IMR-90 (cell line): ENCODE measurements at regions not wholly inside any gene's neighbourhood (a gene's known extent, or its start where the extent isn't known, plus 50 kb on each side); places are given as distances from the start of the nearest gene placed in this dataset.
A peak's percentile ranks its signal among the peaks of the same experiment; 100 is the strongest.

Source experiments
- ATAC-seq: fragments of 200-7000 bp; cut with Tn5 transposase; 2 replicates; pipeline ENCODE4 v1.9.1; 2020; ENCODE audit warnings: low read depth, mild to moderate bottlenecking, moderate library complexity
- BruUV-seq: library from RNA; stranded (reverse); fragments of 400-500 nt; replicated peaks from 2 replicates; lab custom pipeline; 2021; lab: Mats Ljungman, UMichigan
- CTCF ChIA-PET: fragments of 300-600 bp; formaldehyde crosslinking; extraction: SDS; loops from one replicate; lab custom pipeline; 2021; ENCODE audit warnings: antibody characterized with exemption; lab: Yijun Ruan, JAX
- POLR2A ChIA-PET: fragments of 300-600 bp; sonication (Branson Sonifier 250); formaldehyde crosslinking; loops from one replicate; lab custom pipeline; 2022; ENCODE audit warnings: antibody characterized with exemption; ENCODE audit not compliant: unreplicated experiment; lab: Charles Lee
- DNase-seq: peaks from one replicate; pipeline ENCODE4 v3.0.0; 2013
- H2AFZ ChIP-seq: replicated peaks from 2 replicates; pipeline ENCODE3; 2013; ENCODE audit warnings: low read length, mild to moderate bottlenecking; ENCODE audit not compliant: poor library complexity
- H2AK5ac ChIP-seq: 2 replicates; pipeline ENCODE4 v1.6.1; 2013; ENCODE audit warnings: low read depth, low read length, inconsistent platforms
- H2AK9ac ChIP-seq: replicated peaks from 2 replicates; pipeline ENCODE3; 2013; ENCODE audit warnings: mild to moderate bottlenecking, low read depth, low read length, moderate library complexity; ENCODE audit not compliant: poor library complexity
- H2BK120ac ChIP-seq: 2 replicates; pipeline ENCODE4 v1.6.1; 2013; ENCODE audit warnings: low read depth, low read length, inconsistent platforms
- H2BK15ac ChIP-seq: 3 replicates; pipeline ENCODE4 v1.6.1; 2013; ENCODE audit warnings: low read depth, low read length, inconsistent platforms
- H2BK20ac ChIP-seq: 2 replicates; pipeline ENCODE4 v1.6.1; 2013; ENCODE audit warnings: low read depth, mild to moderate bottlenecking, inconsistent platforms, low read length, moderate library complexity
- H2BK5ac ChIP-seq: 2 replicates; pipeline ENCODE4 v1.6.1; 2013; ENCODE audit warnings: mild to moderate bottlenecking, low read depth, low read length, inconsistent platforms; ENCODE audit not compliant: poor library complexity, severe bottlenecking
- H3K14ac ChIP-seq: replicated peaks from 2 replicates; pipeline ENCODE4 v1.6.1; 2013; ENCODE audit warnings: low read depth, low read length, inconsistent platforms
- H3K18ac ChIP-seq: 2 replicates; pipeline ENCODE4 v1.6.1; 2013; ENCODE audit warnings: low read depth, low read length, control low read depth
- H3K23ac ChIP-seq: 2 replicates; pipeline ENCODE4 v1.6.1; 2013; ENCODE audit warnings: low read depth, low read length, inconsistent platforms
- H3K27ac ChIP-seq: 2 replicates; pipeline ENCODE4 v1.5.1; 2013; ENCODE audit warnings: mild to moderate bottlenecking, control low read depth, low read length; ENCODE audit not compliant: insufficient read depth
- H3K27me3 ChIP-seq: 2 replicates; pipeline ENCODE4 v1.6.1; 2013; ENCODE audit warnings: low read length; ENCODE audit not compliant: control insufficient read depth, insufficient read depth
- H3K36me3 ChIP-seq: 2 replicates; pipeline ENCODE4 v1.6.1; 2013; ENCODE audit warnings: low read length, mixed read lengths; ENCODE audit not compliant: control insufficient read depth, insufficient read depth
- H3K4ac ChIP-seq: 2 replicates; pipeline ENCODE4 v1.6.1; 2013; ENCODE audit warnings: low read depth, low read length, inconsistent platforms
- H3K4me1 ChIP-seq: 2 replicates; pipeline ENCODE4 v1.6.1; 2013; ENCODE audit warnings: low read length, mixed read lengths; ENCODE audit not compliant: control insufficient read depth, insufficient read depth
- H3K4me2 ChIP-seq: 2 replicates; pipeline ENCODE4 v1.6.1; 2013; ENCODE audit warnings: low read depth, mild to moderate bottlenecking, control low read depth, low read length, moderate library complexity
- H3K4me3 ChIP-seq: 2 replicates; pipeline ENCODE4 v1.5.1; 2013; ENCODE audit warnings: low read depth, mild to moderate bottlenecking, control low read depth, low read length, moderate library complexity; ENCODE audit not compliant: insufficient read depth
- H3K56ac ChIP-seq: 2 replicates; pipeline ENCODE4 v1.6.1; 2013; ENCODE audit warnings: low read length, inconsistent platforms; ENCODE audit not compliant: insufficient read depth; ENCODE audit errors: extremely low read depth
- H3K79me1 ChIP-seq, 2 experiments: 2 replicates each; pipeline ENCODE4 v1.6.1; 2013; ENCODE audit warnings: low read length in 2 of 2, inconsistent platforms in 1 of 2, low read depth in 1 of 2
- H3K9ac ChIP-seq: 2 replicates; pipeline ENCODE4 v1.6.1; 2013; ENCODE audit warnings: low read depth, low read length, control low read depth
- H3K9me1 ChIP-seq: 2 replicates; pipeline ENCODE4 v1.6.1; 2013; ENCODE audit warnings: low read length, inconsistent platforms; ENCODE audit not compliant: insufficient read depth
- H3K9me3 ChIP-seq: 2 replicates; pipeline ENCODE4 v1.6.1; 2013; ENCODE audit warnings: low read length; ENCODE audit not compliant: control insufficient read depth, insufficient read depth
- H4K20me1 ChIP-seq: 2 replicates; pipeline ENCODE4 v1.6.1; 2013; ENCODE audit warnings: low read length, inconsistent platforms; ENCODE audit not compliant: insufficient read depth
- H4K5ac ChIP-seq: 2 replicates; pipeline ENCODE4 v1.6.1; 2013; ENCODE audit warnings: mild to moderate bottlenecking, low read depth, low read length, control low read depth
- H4K8ac ChIP-seq, 2 experiments: 2 replicates each; pipeline ENCODE4 v1.6.1; 2013; ENCODE audit warnings: low read depth in 2 of 2, low read length in 2 of 2, control low read depth in 1 of 2, inconsistent platforms in 1 of 2
- H4K91ac ChIP-seq: 2 replicates; pipeline ENCODE4 v1.6.1; 2013; ENCODE audit warnings: low read depth, low read length, inconsistent platforms; ENCODE audit not compliant: insufficient read depth
- BHLHE40 ChIP-seq: fragments of 150-350 bp; IDR thresholded peaks from 2 replicates; pipeline ENCODE4 v1.6.1; 2016; ENCODE audit warnings: mild to moderate bottlenecking, low read depth, low read length
- CEBPB ChIP-seq: IDR thresholded peaks from 2 replicates; pipeline ENCODE4 v1.6.1; 2012; ENCODE audit warnings: low read depth, low read length, improper control_type of control experiment
- SMC3 ChIP-seq: fragments of 150-350 bp; IDR thresholded peaks from 2 replicates; pipeline ENCODE4 v1.6.1; 2016; ENCODE audit warnings: low read depth, mild to moderate bottlenecking, antibody characterized with exemption, low read length, moderate library complexity
- WGBS, 2 experiments: methylation state at CpG; one replicate each; pipeline versions ENCODE4 v1.1.5 to v1.1.7; 2013; ENCODE audit warnings: missing lambda C conversion rate in 2 of 2; ENCODE audit not compliant: insufficient read length in 1 of 2; ENCODE audit errors: extremely low coverage in 2 of 2; 5-methylcytosine and 5-hydroxymethylcytosine counted together
- dilution Hi-C: fragments of 300-500 bp; cut with HindIII; formaldehyde crosslinking; loops from one replicate; pipeline ENCODE4 v1.14.3; 2018; ENCODE audit warnings: low sequenced_read_pairs; ENCODE audit not compliant: unreplicated experiment
- in situ Hi-C: fragments of 300-500 bp; cut with MboI; formaldehyde crosslinking; loops from 3 replicates; pipeline ENCODE4 v1.14.3; 2019; ENCODE audit warnings: low sequenced_read_pairs, inconsistent platforms, mixed read lengths
- intact Hi-C: fragments of 100-400 bp; cut with micrococcal nuclease; formaldehyde crosslinking; loops from 2 replicates; pipeline ENCODE4 v1.10.0; 2022
- TF ChIP-seq, protein P1 (sequence below): fragments of 150-350 bp; IDR thresholded peaks from 2 replicates; pipeline ENCODE4 v1.6.1; 2017; ENCODE audit warnings: mild to moderate bottlenecking, antibody characterized with exemption, low read length, low read depth

- no peak overlapping the region for H3K4me3 ChIP-seq
- no peak overlapping the region for H4K5ac ChIP-seq
- no peaks in the 10 kb centered on the region for H3K9me3 ChIP-seq
- peak overlapping the region in 1 of 2 experiments; percentile 8; a peak in 1 of 4 replicates for H4K8ac ChIP-seq
- peaks cover 19% of the 10 kb centered on the region for H3K9me1 ChIP-seq
- peak overlapping the region; percentile 67 for H3K4me2 ChIP-seq
- peak overlapping the region; percentile 29; the same call in 1 of the 2 replicates for H2BK20ac ChIP-seq
- peak overlapping the region; percentile 5 for H2AK9ac ChIP-seq
- peak overlapping the region; percentile 71 for H2AFZ ChIP-seq
- in situ Hi-C loops, result loop anchor here (25.0 kb wide), 1 partner anchor 846 kb away; no protein-coding TSS in a partner anchor
- BruUV-seq, result no TSS peak
- peak overlapping the region; percentile 68 for H3K14ac ChIP-seq
- ATAC-seq (peak; percentile 66), DNase-seq (peak; percentile 52)
- H2BK120ac ChIP-seq, result peak overlapping the region; percentile 25; the same call in 1 of the 2 replicates
- dilution Hi-C loops, result no loop called here
- ChIA-PET CTCF (no interaction called here), POLR2A (no interaction called here)
- H3K56ac ChIP-seq, result no peak overlapping the region
- intact Hi-C loops, result no loop called here
- no peaks in the 10 kb centered on the region for H3K79me1 ChIP-seq
- H2BK5ac ChIP-seq, result no peak overlapping the region
- H3K36me3 ChIP-seq, result no peaks in the 10 kb centered on the region
- H3K27ac ChIP-seq, result no peak overlapping the region
- H3K18ac ChIP-seq, result no peak overlapping the region
- TF ChIP-seq BHLHE40 (peak; percentile 64; the same call in 1 of the 2 replicates), SMC3 (no peak), CEBPB (peak; percentile 61; the same call in 1 of the 2 replicates)
- TF ChIP-seq, protein P1, sequence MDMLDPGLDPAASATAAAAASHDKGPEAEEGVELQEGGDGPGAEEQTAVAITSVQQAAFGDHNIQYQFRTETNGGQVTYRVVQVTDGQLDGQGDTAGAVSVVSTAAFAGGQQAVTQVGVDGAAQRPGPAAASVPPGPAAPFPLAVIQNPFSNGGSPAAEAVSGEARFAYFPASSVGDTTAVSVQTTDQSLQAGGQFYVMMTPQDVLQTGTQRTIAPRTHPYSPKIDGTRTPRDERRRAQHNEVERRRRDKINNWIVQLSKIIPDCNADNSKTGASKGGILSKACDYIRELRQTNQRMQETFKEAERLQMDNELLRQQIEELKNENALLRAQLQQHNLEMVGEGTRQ, result peak; percentile 31; the same call in 1 of the 2 replicates
- 0 out of 3 replicates have a peak overlapping the region, but pooled peaks have one; percentile 1 for H2BK15ac ChIP-seq
- peaks cover 6% of the 10 kb centered on the region for H3K27me3 ChIP-seq
- WGBS, 2 experiments, result no CpG with 5 or more reads among the region's 4 CpGs
- H3K23ac ChIP-seq, result peak overlapping the region; percentile 48
- no peaks in the 10 kb centered on the region for H4K20me1 ChIP-seq
- no peak overlapping the region for H3K9ac ChIP-seq
- no peak overlapping the region for H4K91ac ChIP-seq
- H2AK5ac ChIP-seq, result peak overlapping the region; percentile 28; the same call in 1 of the 2 replicates
- peaks cover 8% of the 10 kb centered on the region for H3K4me1 ChIP-seq
- H3K4ac ChIP-seq, result peak overlapping the region; percentile 19
Observed at GRCh38 chr1:93016171-93016570, 54.9 kb upstream of the DIPK1A start.
